BE2C (cell line): ENCODE measurements at regions not wholly inside any gene's neighbourhood (a gene's known extent, or its start where the extent isn't known, plus 50 kb on each side); places are given as distances from the start of the nearest gene placed in this dataset.
A peak's percentile ranks its signal among the peaks of the same experiment; 100 is the strongest.

ENCODE experiments used
- DNase-seq: peaks from one replicate; pipeline ENCODE4 v3.0.0-alpha.2; 2020
- H3K27me3 ChIP-seq: fragments of 250-450 bp; sonication (Bioruptor Pico); 2 replicates; pipeline ENCODE4 v1.5.1; 2020; ENCODE audit warnings: mild to moderate bottlenecking
- H3K36me3 ChIP-seq: fragments of 250-450 bp; sonication (Bioruptor Pico); 2 replicates; pipeline ENCODE4 v1.5.1; 2020; ENCODE audit warnings: mild to moderate bottlenecking
- H3K4me1 ChIP-seq: fragments of 250-450 bp; sonication (Bioruptor Pico); 2 replicates; pipeline ENCODE4 v1.5.1; 2020
- H3K4me3 ChIP-seq: 2 replicates; pipeline ENCODE4 v1.5.1; 2011; ENCODE audit warnings: low read depth, low read length
- H3K9me3 ChIP-seq: fragments of 250-450 bp; sonication (Bioruptor Pico); 2 replicates; pipeline ENCODE4 v1.5.1; 2020
- CTCF ChIP-seq: IDR thresholded peaks from 2 replicates; pipeline ENCODE4 v1.5.1; 2012; ENCODE audit warnings: mild to moderate bottlenecking, low read depth, low read length

- DNase-seq = no peak
- H3K4me3 ChIP-seq = no peak overlapping the region
- no peak for TF ChIP-seq CTCF
Observed at GRCh38 chr4:175891231-175891630, 79.2 kb upstream of the GPM6A start.

GRCh38 chr4:175891851-175892250, 79.8 kb upstream of the GPM6A start:
- no peak for DNase-seq
- no peaks in the 10 kb centered on the region for H3K9me3 ChIP-seq
- H3K4me3 ChIP-seq = no peak overlapping the region
- H3K27me3 ChIP-seq = no peaks in the 10 kb centered on the region
- no peaks in the 10 kb centered on the region for H3K4me1 ChIP-seq
- TF ChIP-seq CTCF = peak; percentile 30
- H3K36me3 ChIP-seq = no peaks in the 10 kb centered on the region

More at GRCh38 chr4:175891231-175891630, 79.2 kb upstream of the GPM6A start:
- Histone ChIP-seq H3K36me3 (no peaks in the 10 kb centered on the region), H3K9me3 (no peaks in the 10 kb centered on the region), H3K27me3 (no peaks in the 10 kb centered on the region), H3K4me1 (no peaks in the 10 kb centered on the region)

- DNase-seq = no peak
- no peak for TF ChIP-seq CTCF
- Histone ChIP-seq H3K4me3 (no peak overlapping the region), H3K4me1 (no peaks in the 10 kb centered on the region), H3K27me3 (no peaks in the 10 kb centered on the region), H3K36me3 (no peaks in the 10 kb centered on the region), H3K9me3 (no peaks in the 10 kb centered on the region)
Observed at GRCh38 chr4:175905925-175906324, 93.9 kb upstream of the GPM6A start.

- TF ChIP-seq CTCF = no peak
- no peaks in the 10 kb centered on the region for H3K27me3 ChIP-seq
- H3K4me1 ChIP-seq = no peaks in the 10 kb centered on the region
- no peaks in the 10 kb centered on the region for H3K9me3 ChIP-seq
- no peak for DNase-seq
- H3K4me3 ChIP-seq = no peak overlapping the region
- no peaks in the 10 kb centered on the region for H3K36me3 ChIP-seq
Observed at GRCh38 chr4:175906384-175906783, 94.3 kb upstream of the GPM6A start.

GRCh38 chr4:175910700-175911099, 98.6 kb upstream of the GPM6A start:
- no peak for TF ChIP-seq CTCF
- Histone ChIP-seq H3K9me3 (no peaks in the 10 kb centered on the region), H3K4me3 (no peak overlapping the region), H3K36me3 (no peaks in the 10 kb centered on the region), H3K27me3 (no peaks in the 10 kb centered on the region), H3K4me1 (no peaks in the 10 kb centered on the region)
- DNase-seq = no peak

GRCh38 chr4:175916626-175917351, 104.7 kb upstream of the GPM6A start:
- DNase-seq = no peak
- H3K36me3 ChIP-seq = no peaks in the 10 kb centered on the region
- no peaks in the 10 kb centered on the region for H3K27me3 ChIP-seq
- no peak overlapping the region for H3K4me3 ChIP-seq
- no peaks in the 10 kb centered on the region for H3K4me1 ChIP-seq
- TF ChIP-seq CTCF = no peak
- no peaks in the 10 kb centered on the region for H3K9me3 ChIP-seq
